H1 (cell line): ENCODE measurements at regions not wholly inside any gene's neighbourhood (a gene's known extent, or its start where the extent isn't known, plus 50 kb on each side); places are given as distances from the start of the nearest gene placed in this dataset.

ENCODE experiments used
- CTCF ChIA-PET: fragments of 300-600 bp; sonication (Branson Sonifier 250); formaldehyde crosslinking; loops from one replicate; lab custom pipeline; 2021; ENCODE audit not compliant: partially characterized antibody; lab: Charles Lee
- POLR2A ChIA-PET: fragments of 300-600 bp; sonication (Branson Sonifier 250); formaldehyde crosslinking; loops from one replicate; lab custom pipeline; 2021; ENCODE audit warnings: inconsistent platforms; ENCODE audit not compliant: partially characterized antibody; lab: Charles Lee
- DNase-seq, 2 experiments: peaks; one replicate each; pipeline versions ENCODE4 v3.0.0 to v3.0.0-alpha.2; 2010 to 2022; ENCODE audit warnings: low spot score in 2 of 2, low read depth in 1 of 2, mixed read lengths in 1 of 2
- FAIRE-seq: peaks from 2 replicates; lab custom pipeline; 2011; peaks lifted over from hg19 to GRCh38; lab: Jason Lieb, UNC
- H2AFZ ChIP-seq: 2 replicates; pipeline ENCODE4 v1.8.1; 2012; ENCODE audit warnings: low read length, inconsistent platforms
- H2AK5ac ChIP-seq: 2 replicates; pipeline ENCODE4 v1.6.1; 2013; ENCODE audit warnings: low read depth, low read length
- H2BK120ac ChIP-seq: replicated peaks from 2 replicates; pipeline ENCODE3; 2013; ENCODE audit warnings: low read depth, low read length, inconsistent platforms
- H2BK12ac ChIP-seq: 2 replicates; pipeline ENCODE4 v1.6.1; 2013; ENCODE audit warnings: low read depth, low read length
- H2BK15ac ChIP-seq: 2 replicates; pipeline ENCODE4 v1.6.1; 2013; ENCODE audit warnings: low read length
- H2BK20ac ChIP-seq: 2 replicates; pipeline ENCODE4 v1.6.1; 2013; ENCODE audit warnings: low read length
- H2BK5ac ChIP-seq: 2 replicates; pipeline ENCODE4 v1.6.1; 2013; ENCODE audit warnings: low read depth, low read length
- H3K14ac ChIP-seq: 2 replicates; pipeline ENCODE4 v1.6.1; 2013; ENCODE audit warnings: inconsistent platforms; ENCODE audit not compliant: insufficient read length
- H3K18ac ChIP-seq: 2 replicates; pipeline ENCODE4 v1.6.1; 2013; ENCODE audit warnings: low read length; ENCODE audit errors: extremely low read depth
- H3K23ac ChIP-seq: 2 replicates; pipeline ENCODE4 v1.6.1; 2013; ENCODE audit warnings: inconsistent platforms; ENCODE audit not compliant: insufficient read length
- H3K23me2 ChIP-seq: 2 replicates; pipeline ENCODE4 v1.6.1; 2013; ENCODE audit warnings: low read depth, low read length
- H3K27ac ChIP-seq: 2 replicates; pipeline ENCODE4 v1.6.1; 2011; ENCODE audit warnings: low read depth, low read length, inconsistent platforms
- H3K27me3 ChIP-seq, 4 experiments: replicated peaks in 1 of 4; 1 replicate in 1 of 4; 2 replicates in 3 of 4; pipeline versions ENCODE4 v1.6.1 to v1.8.1; 2011 to 2013; ENCODE audit warnings: low read length in 3 of 4, mild to moderate bottlenecking in 3 of 4, inconsistent platforms in 2 of 4, mixed read lengths in 2 of 4, moderate library complexity in 1 of 4; ENCODE audit not compliant: control insufficient read depth in 3 of 4, insufficient read depth in 3 of 4; ENCODE audit errors: extremely low read depth in 1 of 4
- H3K36me3 ChIP-seq, 4 experiments: 2 replicates each; pipeline versions ENCODE4 v1.6.1 to v1.8.1; 2011 to 2013; ENCODE audit warnings: mild to moderate bottlenecking in 4 of 4, low read length in 3 of 4, moderate library complexity in 2 of 4, control low read depth in 1 of 4, inconsistent platforms in 1 of 4; ENCODE audit not compliant: insufficient read depth in 4 of 4, control insufficient read depth in 2 of 4
- H3K4ac ChIP-seq: replicated peaks from 2 replicates; pipeline ENCODE3; 2013; ENCODE audit warnings: low read length, low read depth, mixed read lengths, inconsistent platforms; ENCODE audit not compliant: insufficient read length
- H3K4me1 ChIP-seq, 4 experiments: replicated peaks in 1 of 4; 1 replicate in 1 of 4; 2 replicates in 3 of 4; pipeline versions ENCODE4 v1.6.1 to v1.8.1; 2011 to 2013; ENCODE audit warnings: low read length in 3 of 4, inconsistent platforms in 2 of 4, mixed read lengths in 1 of 4; ENCODE audit not compliant: insufficient read depth in 4 of 4, control insufficient read depth in 3 of 4
- H3K4me2 ChIP-seq, 2 experiments: 2 replicates each; pipeline versions ENCODE4 v1.6.1 to v1.8.1; 2011 to 2013; ENCODE audit warnings: low read depth in 2 of 2, low read length in 2 of 2, control low read depth in 1 of 2, inconsistent platforms in 1 of 2, mild to moderate bottlenecking in 1 of 2; ENCODE audit not compliant: insufficient read depth in 1 of 2
- H3K4me3 ChIP-seq, 4 experiments: fragments of 200-600, 300-600 bp in 1 of 4; sonication (generic), shearing (Covaris generic), sonication (Bioruptor Twin) in 1 of 4; 2 replicates each; pipeline versions ENCODE4 v1.5.1 to v1.8.1; 2011 to 2016; ENCODE audit warnings: low read length in 4 of 4, low read depth in 3 of 4, control low read depth in 2 of 4, inconsistent platforms in 2 of 4, mild to moderate bottlenecking in 2 of 4, mixed read lengths in 1 of 4, moderate library complexity in 1 of 4; ENCODE audit not compliant: insufficient read depth in 2 of 4; ENCODE audit errors: extremely low read depth in 1 of 4
- H3K56ac ChIP-seq: replicated peaks from 2 replicates; pipeline ENCODE3; 2013; ENCODE audit warnings: low read depth, mild to moderate bottlenecking, mixed read lengths, low read length, inconsistent platforms; ENCODE audit not compliant: insufficient read length
- H3K79me1 ChIP-seq: 2 replicates; pipeline ENCODE4 v1.6.1; 2013; ENCODE audit warnings: low read depth, low read length, control low read depth
- H3K79me2 ChIP-seq, 2 experiments: 2 replicates each; pipeline versions ENCODE4 v1.6.1 to v1.8.1; 2012 to 2013; ENCODE audit warnings: low read length in 2 of 2, mild to moderate bottlenecking in 2 of 2, inconsistent platforms in 1 of 2; ENCODE audit not compliant: insufficient read depth in 2 of 2, control insufficient read depth in 1 of 2
- H3K9ac ChIP-seq, 4 experiments: replicated peaks in 1 of 4; 1 replicate in 1 of 4; 2 replicates in 3 of 4; pipeline versions ENCODE4 v1.6.1 to v1.8.1; 2011 to 2013; ENCODE audit warnings: low read depth in 3 of 4, low read length in 3 of 4, control low read depth in 2 of 4, mild to moderate bottlenecking in 2 of 4, moderate library complexity in 2 of 4, inconsistent platforms in 1 of 4; ENCODE audit errors: extremely low read depth in 1 of 4
- H3K9me3 ChIP-seq, 2 experiments: 2 replicates each; pipeline versions ENCODE4 v1.6.1 to v1.8.1; 2012 to 2013; ENCODE audit warnings: mild to moderate bottlenecking in 2 of 2, moderate library complexity in 2 of 2, control low read depth in 1 of 2, inconsistent platforms in 1 of 2, low read depth in 1 of 2, low read length in 1 of 2, mixed read lengths in 1 of 2; ENCODE audit not compliant: insufficient read depth in 2 of 2
- H4K20me1 ChIP-seq, 2 experiments: replicated peaks in 1 of 2; 2 replicates each; pipeline versions ENCODE3 to v1.8.1; 2011 to 2013; ENCODE audit warnings: inconsistent platforms in 2 of 2, low read length in 2 of 2, mild to moderate bottlenecking in 1 of 2; ENCODE audit not compliant: insufficient read depth in 2 of 2, control insufficient read depth in 1 of 2
- H4K5ac ChIP-seq: 2 replicates; pipeline ENCODE4 v1.6.1; 2013; ENCODE audit warnings: low read length, low read depth, mixed read lengths, inconsistent platforms; ENCODE audit not compliant: insufficient read length
- H4K8ac ChIP-seq: 2 replicates; pipeline ENCODE4 v1.8.0; 2013; ENCODE audit warnings: mild to moderate bottlenecking, moderate library complexity, low read length, inconsistent platforms; ENCODE audit not compliant: insufficient read depth; ENCODE audit errors: extremely low read depth
- H4K91ac ChIP-seq: replicated peaks from 2 replicates; pipeline ENCODE3; 2013; ENCODE audit warnings: low read length, mixed read lengths, inconsistent platforms; ENCODE audit not compliant: insufficient read length
- BACH1 ChIP-seq: IDR thresholded peaks from 2 replicates; pipeline ENCODE4 v1.6.1; 2012; ENCODE audit warnings: low read length, improper control_type of control experiment
- BRCA1 ChIP-seq: IDR thresholded peaks from 2 replicates; pipeline ENCODE4 v1.6.1; 2012; ENCODE audit warnings: low read depth, low read length, improper control_type of control experiment
- CBX8 ChIP-seq: fragments of 300-800, 300-1000 bp; sonication (generic); IDR thresholded peaks from 2 replicates; pipeline ENCODE4 v1.7.1; 2016; ENCODE audit warnings: low read depth, low read length, borderline replicate concordance
- CTBP2 ChIP-seq: IDR thresholded peaks from 2 replicates; pipeline ENCODE4 v1.7.0; 2011; ENCODE audit warnings: borderline replicate concordance, mild to moderate bottlenecking, moderate library complexity, mixed read lengths, low read length; ENCODE audit not compliant: insufficient read depth, insufficient read length
- JUND ChIP-seq: IDR thresholded peaks from 2 replicates; pipeline ENCODE4 v1.6.1; 2011; ENCODE audit warnings: mild to moderate bottlenecking, improper control_type of control experiment, low read length
- PHF8 ChIP-seq: fragments of 200-600 bp; sonication (generic); conservative IDR thresholded peaks from 2 replicates; pipeline ENCODE4 v1.7.1; 2012; ENCODE audit warnings: low read depth, mild to moderate bottlenecking, inconsistent platforms, low read length, moderate library complexity
- POU5F1 ChIP-seq: IDR thresholded peaks from 2 replicates; pipeline ENCODE4 v1.6.1; 2011; ENCODE audit warnings: low read depth, mild to moderate bottlenecking, low read length, moderate library complexity
- SAP30 ChIP-seq: fragments of 300-600 bp; sonication (generic); IDR thresholded peaks from 2 replicates; pipeline ENCODE4 v1.7.1; 2012; ENCODE audit warnings: low read length, moderate library complexity, mild to moderate bottlenecking, inconsistent platforms; ENCODE audit not compliant: insufficient read depth, insufficient replicate concordance
- SIX5 ChIP-seq: IDR thresholded peaks from 2 replicates; pipeline ENCODE4 v1.6.1; 2011; ENCODE audit warnings: mild to moderate bottlenecking, low read depth, low read length
- SUZ12 ChIP-seq: fragments of 200-600 bp; sonication (generic); IDR thresholded peaks from 2 replicates; pipeline ENCODE4 v1.6.1; 2012; ENCODE audit warnings: mild to moderate bottlenecking, inconsistent platforms, low read length, moderate library complexity, mixed read lengths
- TAF7 ChIP-seq: optimal IDR thresholded peaks from 2 replicates; pipeline ENCODE3; 2011; ENCODE audit warnings: low read depth, mild to moderate bottlenecking, inconsistent platforms, low read length, moderate library complexity, borderline replicate concordance
- TEAD4 ChIP-seq: IDR thresholded peaks from 2 replicates; pipeline ENCODE4 v1.6.1; 2012; ENCODE audit warnings: low read depth, low read length, inconsistent platforms, mixed read lengths
- WGBS, 2 experiments: shearing (Covaris generic) in 1 of 2; methylation state at CpG; one replicate each; pipeline versions ENCODE4 v1.1.6 to v1.1.7; 2013 to 2015; ENCODE audit warnings: low lambda C conversion rate in 2 of 2, mixed read lengths in 2 of 2, inconsistent platforms in 1 of 2, low coverage in 1 of 2, missing lambda C conversion rate in 1 of 2; ENCODE audit not compliant: insufficient replicate concordance in 2 of 2, insufficient coverage in 1 of 2, insufficient read length in 1 of 2; ENCODE audit errors: extremely low coverage in 1 of 2, missing lambda C conversion rate in 1 of 2; 5-methylcytosine and 5-hydroxymethylcytosine counted together
- TF ChIP-seq, protein P1 (sequence below), 3 experiments: IDR thresholded peaks; 1 replicate in 2 of 3; 2 replicates in 1 of 3; pipeline versions ENCODE4 v1.5.1 to v1.6.1; 2011; ENCODE audit warnings: low read length in 3 of 3, mild to moderate bottlenecking in 3 of 3, inconsistent platforms in 2 of 3, low read depth in 1 of 3, moderate library complexity in 1 of 3; ENCODE audit not compliant: insufficient read depth in 1 of 3; ENCODE audit errors: control extremely low read depth in 1 of 3

- no peak overlapping the region for H4K5ac ChIP-seq
- no peak overlapping the region for H4K91ac ChIP-seq
- H4K8ac ChIP-seq: no peak overlapping the region
- no peak overlapping the region for H3K4me2 ChIP-seq
- H2AFZ ChIP-seq: no peak overlapping the region
- H3K4me3 ChIP-seq: no peak overlapping the region
- no peaks in the 10 kb centered on the region for H3K27me3 ChIP-seq
- H3K23me2 ChIP-seq: no peaks in the 10 kb centered on the region
- H3K23ac ChIP-seq: no peak overlapping the region
- no peaks in the 10 kb centered on the region for H3K4me1 ChIP-seq
- no peak overlapping the region for H3K27ac ChIP-seq
- 79% methylated on average over 9 of the region's 9 CpGs; no CpG with 5 or more reads in 1 of the 2 experiments for WGBS, 2 experiments
- no peak overlapping the region for H3K14ac ChIP-seq
- no peak for FAIRE-seq
- H3K79me2 ChIP-seq: no peaks in the 10 kb centered on the region
- no peaks in the 10 kb centered on the region for H3K9me3 ChIP-seq
- H2BK12ac ChIP-seq: no peak overlapping the region
- H3K9ac ChIP-seq: no peak overlapping the region
- no peak for DNase-seq
- no peak overlapping the region for H2BK5ac ChIP-seq
- no peaks in the 10 kb centered on the region for H3K79me1 ChIP-seq
- no peak overlapping the region for H2BK20ac ChIP-seq
- no peak overlapping the region for H3K4ac ChIP-seq
- H3K36me3 ChIP-seq: no peaks in the 10 kb centered on the region
- no peak overlapping the region for H2BK15ac ChIP-seq
- H2BK120ac ChIP-seq: no peak overlapping the region
- no peaks in the 10 kb centered on the region for H4K20me1 ChIP-seq
- ChIA-PET CTCF (no interaction called here), POLR2A (no interaction called here)
- H3K56ac ChIP-seq: no peak overlapping the region
- H3K18ac ChIP-seq: no peak overlapping the region
- no peak overlapping the region for H2AK5ac ChIP-seq
- TF ChIP-seq PHF8: no peak
- TF ChIP-seq BACH1: no peak
- no peak for TF ChIP-seq SIX5
- no peak for TF ChIP-seq CBX8
- TF ChIP-seq TAF7: no peak
- TF ChIP-seq SAP30: no peak
- no peak for TF ChIP-seq POU5F1
- TF ChIP-seq TEAD4: no peak
- no peak for TF ChIP-seq JUND
- no peak for TF ChIP-seq BRCA1
- TF ChIP-seq, protein P1, sequence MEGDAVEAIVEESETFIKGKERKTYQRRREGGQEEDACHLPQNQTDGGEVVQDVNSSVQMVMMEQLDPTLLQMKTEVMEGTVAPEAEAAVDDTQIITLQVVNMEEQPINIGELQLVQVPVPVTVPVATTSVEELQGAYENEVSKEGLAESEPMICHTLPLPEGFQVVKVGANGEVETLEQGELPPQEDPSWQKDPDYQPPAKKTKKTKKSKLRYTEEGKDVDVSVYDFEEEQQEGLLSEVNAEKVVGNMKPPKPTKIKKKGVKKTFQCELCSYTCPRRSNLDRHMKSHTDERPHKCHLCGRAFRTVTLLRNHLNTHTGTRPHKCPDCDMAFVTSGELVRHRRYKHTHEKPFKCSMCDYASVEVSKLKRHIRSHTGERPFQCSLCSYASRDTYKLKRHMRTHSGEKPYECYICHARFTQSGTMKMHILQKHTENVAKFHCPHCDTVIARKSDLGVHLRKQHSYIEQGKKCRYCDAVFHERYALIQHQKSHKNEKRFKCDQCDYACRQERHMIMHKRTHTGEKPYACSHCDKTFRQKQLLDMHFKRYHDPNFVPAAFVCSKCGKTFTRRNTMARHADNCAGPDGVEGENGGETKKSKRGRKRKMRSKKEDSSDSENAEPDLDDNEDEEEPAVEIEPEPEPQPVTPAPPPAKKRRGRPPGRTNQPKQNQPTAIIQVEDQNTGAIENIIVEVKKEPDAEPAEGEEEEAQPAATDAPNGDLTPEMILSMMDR (IDR thresholded peaks at IDR 0.05; ENCODE audit: control extremely low read depth in 1 of 3, insufficient read depth in 1 of 3, low read depth in 1 of 3, low read length in 3 of 3): no peak
- TF ChIP-seq CTBP2: no peak
- no peak for TF ChIP-seq SUZ12
Measured at GRCh38 chr7:156162451-156162850, 350.2 kb upstream of the SHH start.
